Calu3 (cell line): ENCODE measurements at regions not wholly inside any gene's neighbourhood (a gene's known extent, or its start where the extent isn't known, plus 50 kb on each side); places are given as distances from the start of the nearest gene placed in this dataset.

ENCODE experiments used
- BruUV-seq: library from RNA; stranded (reverse); fragments of 400-500 nt; replicated peaks from 2 replicates; lab custom pipeline; 2021; lab: Mats Ljungman, UMichigan
- CTCF ChIA-PET: fragments of 300-600 bp; sonication (Branson Sonifier 250); formaldehyde crosslinking; loops from one replicate; lab custom pipeline; 2022; ENCODE audit warnings: antibody characterized with exemption; lab: Charles Lee
- DNase-seq: peaks from one replicate; pipeline ENCODE4 v3.0.0; 2022
- H3K27ac Mint-ChIP-seq: one replicate; pipeline ENCODE4 v1.8.0; 2022; ENCODE audit warnings: mixed read lengths; ENCODE audit not compliant: unreplicated experiment
- H3K27me3 Mint-ChIP-seq: one replicate; pipeline ENCODE4 v1.8.0; 2022; ENCODE audit warnings: mixed read lengths; ENCODE audit not compliant: unreplicated experiment
- H3K36me3 Mint-ChIP-seq: one replicate; pipeline ENCODE4 v1.8.0; 2022; ENCODE audit warnings: mild to moderate bottlenecking, moderate library complexity, mixed read lengths; ENCODE audit not compliant: insufficient read depth, unreplicated experiment
- H3K4me1 Mint-ChIP-seq: one replicate; pipeline ENCODE4 v1.8.0; 2022; ENCODE audit warnings: mild to moderate bottlenecking, low read depth, mixed read lengths; ENCODE audit not compliant: unreplicated experiment
- H3K4me3 Mint-ChIP-seq: one replicate; pipeline ENCODE4 v1.8.0; 2022; ENCODE audit warnings: mild to moderate bottlenecking, low read depth, moderate library complexity, mixed read lengths; ENCODE audit not compliant: unreplicated experiment
- H3K9me3 Mint-ChIP-seq: one replicate; pipeline ENCODE4 v1.8.0; 2022; ENCODE audit warnings: low read depth, mixed read lengths; ENCODE audit not compliant: unreplicated experiment
- intact Hi-C: fragments of 100-400 bp; cut with micrococcal nuclease; formaldehyde crosslinking; loops from one replicate; pipeline ENCODE4 v1.10.0; 2022; ENCODE audit not compliant: unreplicated experiment
- TF ChIP-seq, protein P1 (sequence below): fragments of 200-600 bp; IDR thresholded peaks from one replicate; pipeline ENCODE4 v1.8.0; 2022; ENCODE audit warnings: antibody characterized with exemption; ENCODE audit not compliant: unreplicated experiment

DNA sequence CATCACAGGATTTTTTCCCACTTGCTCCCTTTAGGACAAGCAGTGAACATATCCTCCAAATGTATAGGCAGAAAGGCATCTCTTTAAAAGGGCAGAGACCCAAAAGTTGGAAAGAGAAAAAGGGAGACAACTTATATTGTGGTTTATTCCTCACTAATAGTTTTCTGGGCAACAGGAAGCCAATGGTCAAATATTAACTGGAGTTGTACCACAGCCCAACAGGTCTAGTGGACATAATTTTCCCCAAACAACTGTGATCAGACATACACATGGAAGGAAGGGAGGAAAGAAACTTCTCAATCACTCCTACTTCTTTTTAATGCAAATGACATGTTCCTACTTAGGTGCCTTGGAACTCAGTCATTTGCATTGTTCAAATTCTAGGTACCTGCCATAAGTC is 78.4 kb downstream of the SOX9 start:
- H3K9me3 Mint-ChIP-seq: peaks cover 6% of the 10 kb centered on the region
- no peaks in the 10 kb centered on the region for H3K36me3 Mint-ChIP-seq
- TF ChIP-seq, protein P1, sequence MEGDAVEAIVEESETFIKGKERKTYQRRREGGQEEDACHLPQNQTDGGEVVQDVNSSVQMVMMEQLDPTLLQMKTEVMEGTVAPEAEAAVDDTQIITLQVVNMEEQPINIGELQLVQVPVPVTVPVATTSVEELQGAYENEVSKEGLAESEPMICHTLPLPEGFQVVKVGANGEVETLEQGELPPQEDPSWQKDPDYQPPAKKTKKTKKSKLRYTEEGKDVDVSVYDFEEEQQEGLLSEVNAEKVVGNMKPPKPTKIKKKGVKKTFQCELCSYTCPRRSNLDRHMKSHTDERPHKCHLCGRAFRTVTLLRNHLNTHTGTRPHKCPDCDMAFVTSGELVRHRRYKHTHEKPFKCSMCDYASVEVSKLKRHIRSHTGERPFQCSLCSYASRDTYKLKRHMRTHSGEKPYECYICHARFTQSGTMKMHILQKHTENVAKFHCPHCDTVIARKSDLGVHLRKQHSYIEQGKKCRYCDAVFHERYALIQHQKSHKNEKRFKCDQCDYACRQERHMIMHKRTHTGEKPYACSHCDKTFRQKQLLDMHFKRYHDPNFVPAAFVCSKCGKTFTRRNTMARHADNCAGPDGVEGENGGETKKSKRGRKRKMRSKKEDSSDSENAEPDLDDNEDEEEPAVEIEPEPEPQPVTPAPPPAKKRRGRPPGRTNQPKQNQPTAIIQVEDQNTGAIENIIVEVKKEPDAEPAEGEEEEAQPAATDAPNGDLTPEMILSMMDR: no peak
- H3K27ac Mint-ChIP-seq: no peak overlapping the region
- BruUV-seq: no TSS peak
- no peak for DNase-seq
- no peaks in the 10 kb centered on the region for H3K4me1 Mint-ChIP-seq
- H3K4me3 Mint-ChIP-seq: no peak overlapping the region
- intact Hi-C loops: no loop called here
- no peaks in the 10 kb centered on the region for H3K27me3 Mint-ChIP-seq
- CTCF ChIA-PET: no interaction called here

- Mint-ChIP-seq H3K4me1 (no peaks in the 10 kb centered on the region), H3K9me3 (no peaks in the 10 kb centered on the region), H3K27me3 (no peaks in the 10 kb centered on the region), H3K27ac (no peak overlapping the region), H3K4me3 (no peak overlapping the region), H3K36me3 (no peaks in the 10 kb centered on the region)
- CTCF ChIA-PET: no interaction called here
- intact Hi-C loops: no loop called here
- no TSS peak for BruUV-seq
- no peak for DNase-seq
- TF ChIP-seq, protein P1: no peak
These were observed 83.9 kb downstream of the SOX9 start for GRCh38 chr17:72204742-72205141.

DNA sequence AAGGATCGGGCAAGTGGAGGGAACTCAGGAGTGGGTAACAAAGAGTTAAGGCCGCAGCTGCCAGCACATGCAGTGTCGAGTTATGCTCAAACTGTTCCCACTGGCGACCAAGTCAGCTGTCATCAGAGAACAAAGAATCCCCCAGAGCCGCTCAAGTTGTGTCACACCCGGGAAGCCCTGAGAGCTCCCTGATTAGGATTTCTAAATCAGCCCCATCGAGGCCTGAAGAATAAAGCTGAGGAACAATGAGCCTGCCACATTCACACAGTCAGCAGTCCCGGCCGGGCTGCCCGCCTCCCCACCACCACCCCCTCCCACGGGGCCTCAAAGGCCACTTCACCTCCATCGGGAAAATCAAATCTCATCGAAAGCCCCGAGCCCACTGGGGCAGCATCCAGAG is 84.5 kb downstream of the SOX9 start:
- Mint-ChIP-seq H3K9me3 (no peaks in the 10 kb centered on the region), H3K27ac (no peak overlapping the region), H3K27me3 (no peaks in the 10 kb centered on the region), H3K4me1 (no peaks in the 10 kb centered on the region), H3K4me3 (no peak overlapping the region), H3K36me3 (no peaks in the 10 kb centered on the region)
- no peak for DNase-seq
- TF ChIP-seq, protein P1: no peak
- intact Hi-C loops: no loop called here
- CTCF ChIA-PET: interaction anchor here (0.7 kb wide), 1 partner anchor 244 kb away, joined by 3 read pairs; no protein-coding TSS in a partner anchor
- BruUV-seq: no TSS peak

- no TSS peak for BruUV-seq
- Mint-ChIP-seq H3K4me1 (no peaks in the 10 kb centered on the region), H3K27ac (no peak overlapping the region), H3K27me3 (no peaks in the 10 kb centered on the region), H3K9me3 (no peaks in the 10 kb centered on the region), H3K4me3 (no peak overlapping the region), H3K36me3 (no peaks in the 10 kb centered on the region)
- CTCF ChIA-PET: interaction anchor here (0.7 kb wide), 1 partner anchor 243 kb away, joined by 3 read pairs; no protein-coding TSS in a partner anchor
- intact Hi-C loops: no loop called here
- no peak for DNase-seq
- TF ChIP-seq, protein P1: no peak
These were observed 85.0 kb downstream of the SOX9 start for GRCh38 chr17:72205822-72206221.
